ENCODE measurements at regions not wholly inside any gene's neighbourhood (a gene's known extent, or its start where the extent isn't known, plus 50 kb on each side); places are given as distances from the start of the nearest gene placed in this dataset.

- no peaks in the 10 kb centered on the region for H3K36me3 ChIP-seq
- DNase-seq (ENCODE audit: low read depth in 1 of 2, low spot score in 1 of 2) = no peak
- no peaks in the 10 kb centered on the region for H3K27me3 ChIP-seq
- no peaks in the 10 kb centered on the region for H3K9me3 ChIP-seq (ENCODE audit: low read depth)
- no peak for TF ChIP-seq CTCF (IDR thresholded peaks at IDR 0.05; ENCODE audit: low read depth, low read length)
- no peak overlapping the region for H3K27ac ChIP-seq
- no peak overlapping the region for H3K4me3 ChIP-seq
- H3K4me1 ChIP-seq (ENCODE audit: low read depth) = no peaks in the 10 kb centered on the region
Observed at GRCh38 chr2:123207245-123207644, 817.8 kb upstream of the CNTNAP5 start.

GRCh38 chr2:123209202-123209601, 815.9 kb upstream of the CNTNAP5 start:
- no peak for TF ChIP-seq CTCF (IDR thresholded peaks at IDR 0.05; ENCODE audit: low read depth, low read length)
- DNase-seq (ENCODE audit: low read depth in 1 of 2, low spot score in 1 of 2) = no peak

GRCh38 chr2:123211181-123211580, 813.9 kb upstream of the CNTNAP5 start:
- H3K36me3 ChIP-seq = no peaks in the 10 kb centered on the region
- TF ChIP-seq CTCF (IDR thresholded peaks at IDR 0.05; ENCODE audit: low read depth, low read length) = no peak
- DNase-seq (ENCODE audit: low read depth in 1 of 2, low spot score in 1 of 2) = no peak

More at GRCh38 chr2:123209202-123209601, 815.9 kb upstream of the CNTNAP5 start:
- H3K27ac ChIP-seq = no peak overlapping the region
- H3K36me3 ChIP-seq = no peaks in the 10 kb centered on the region
- H3K4me3 ChIP-seq = no peak overlapping the region
- no peaks in the 10 kb centered on the region for H3K27me3 ChIP-seq
- no peaks in the 10 kb centered on the region for H3K4me1 ChIP-seq (ENCODE audit: low read depth)
- no peaks in the 10 kb centered on the region for H3K9me3 ChIP-seq (ENCODE audit: low read depth)

GRCh38 chr2:123245156-123245555, 779.9 kb upstream of the CNTNAP5 start:
- Histone ChIP-seq H3K4me1 (ENCODE audit: low read depth) (no peaks in the 10 kb centered on the region), H3K27me3 (no peaks in the 10 kb centered on the region), H3K36me3 (no peaks in the 10 kb centered on the region), H3K27ac (no peak overlapping the region), H3K9me3 (ENCODE audit: low read depth) (no peaks in the 10 kb centered on the region), H3K4me3 (no peak overlapping the region)
- DNase-seq (ENCODE audit: low read depth in 1 of 2, low spot score in 1 of 2) = no peak
- no peak for TF ChIP-seq CTCF (IDR thresholded peaks at IDR 0.05; ENCODE audit: low read depth, low read length)

More at GRCh38 chr2:123211181-123211580, 813.9 kb upstream of the CNTNAP5 start:
- no peaks in the 10 kb centered on the region for H3K9me3 ChIP-seq (ENCODE audit: low read depth)
- H3K27ac ChIP-seq = no peak overlapping the region
- H3K4me1 ChIP-seq (ENCODE audit: low read depth) = no peaks in the 10 kb centered on the region
- no peak overlapping the region for H3K4me3 ChIP-seq
- H3K27me3 ChIP-seq = no peaks in the 10 kb centered on the region

GRCh38 chr2:123258877-123259539, 766.1 kb upstream of the CNTNAP5 start:
- Histone ChIP-seq H3K27me3 (no peaks in the 10 kb centered on the region), H3K9me3 (ENCODE audit: low read depth) (no peaks in the 10 kb centered on the region), H3K4me3 (no peak overlapping the region), H3K27ac (no peak overlapping the region), H3K36me3 (no peaks in the 10 kb centered on the region), H3K4me1 (ENCODE audit: low read depth) (no peaks in the 10 kb centered on the region)
- no peak for DNase-seq (ENCODE audit: low read depth in 1 of 2, low spot score in 1 of 2)
- no peak for TF ChIP-seq CTCF (IDR thresholded peaks at IDR 0.05; ENCODE audit: low read depth, low read length)
